Right atrium auricular region (tissue), 2 donors: ENCODE measurements at regions not wholly inside any gene's neighbourhood (a gene's known extent, or its start where the extent isn't known, plus 50 kb on each side); places are given as distances from the start of the nearest gene placed in this dataset.

Experiments
- DNase-seq: peaks from one replicate; pipeline ENCODE4 v3.0.0-alpha.2; 2019; ENCODE audit warnings: low spot score
- H3K27ac ChIP-seq, 2 donors: fragments of 200-600 bp; sonication (generic); 1 replicate in 1 of 2; 2 replicates in 1 of 2; pipeline ENCODE4 v1.5.1; 2016 to 2019
- H3K27me3 ChIP-seq, 2 donors: fragments of 200-600 bp; sonication (generic); one replicate each; pipeline versions ENCODE4 v1.5.1 to v1.6.0; 2017 to 2019
- H3K36me3 ChIP-seq: fragments of 200-600 bp; sonication (generic); one replicate; pipeline ENCODE4 v1.5.1; 2016
- H3K4me1 ChIP-seq, 2 donors: fragments of 200-600 bp; sonication (generic); one replicate each; pipeline versions ENCODE4 v1.5.1 to v1.6.0; 2017 to 2019
- H3K4me3 ChIP-seq, 2 donors: fragments of 200-600 bp; sonication (generic); 1 replicate in 1 of 2; 2 replicates in 1 of 2; pipeline ENCODE4 v1.5.1; 2017 to 2019; ENCODE audit warnings: mild to moderate bottlenecking in 1 of 2, moderate library complexity in 1 of 2
- H3K9me3 ChIP-seq, 2 donors: fragments of 200-600 bp; sonication (generic); one replicate each; pipeline ENCODE4 v1.5.1; 2019
- TF ChIP-seq, protein P1 (sequence below), 2 donors: fragments of 200-600 bp; sonication (generic); IDR thresholded peaks; one replicate each; pipeline ENCODE4 v1.5.1; 2019; ENCODE audit warnings: antibody characterized with exemption in 2 of 2

DNA sequence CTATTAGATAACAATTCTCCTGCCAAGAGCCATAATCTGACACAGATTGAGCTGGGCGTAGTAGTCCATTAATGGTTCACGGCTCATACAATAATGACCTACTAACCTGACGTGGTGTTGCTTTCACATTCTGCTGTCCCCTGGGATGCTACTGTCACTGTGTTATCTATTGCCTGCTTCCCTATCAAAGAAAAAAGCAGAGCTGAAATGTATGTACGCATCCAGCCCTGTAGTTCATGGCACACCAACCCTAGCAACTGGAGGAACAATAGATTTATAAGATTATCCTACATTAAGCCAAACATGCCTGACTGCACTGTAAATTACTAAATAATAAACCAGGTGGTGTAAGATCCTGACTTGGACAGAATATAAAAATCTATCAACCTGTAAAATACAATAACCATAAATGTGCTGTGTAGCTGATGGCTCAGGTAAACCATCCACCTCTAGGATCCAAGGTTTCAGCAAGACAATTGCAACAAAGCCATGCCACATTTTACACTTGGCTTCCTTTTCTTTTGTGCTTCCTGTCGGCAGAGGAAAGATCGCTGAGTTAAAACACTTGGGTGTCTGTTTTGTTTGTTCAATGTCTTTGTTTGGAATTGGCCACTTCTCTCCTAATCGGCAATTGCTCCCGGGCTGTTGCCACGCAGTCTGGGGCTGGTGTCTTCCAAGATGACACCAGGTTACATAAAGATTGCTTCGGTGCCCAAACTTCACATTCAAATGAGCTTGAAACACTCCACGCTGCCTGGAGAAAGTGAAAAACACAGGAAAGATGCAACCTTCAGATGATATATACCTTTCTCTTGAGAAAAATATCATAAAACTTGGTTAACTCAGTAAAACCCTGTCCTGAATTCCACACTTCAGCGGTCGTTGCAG, 143.9 kb upstream of the MGMT start:
- Histone ChIP-seq H3K27ac (no peak overlapping the region), H3K9me3 (peaks cover 0 to 21% of the 10 kb centered on the region in 2 donors), H3K4me3 (no peak overlapping the region), H3K4me1 (no peaks in the 10 kb centered on the region), H3K36me3 (no peaks in the 10 kb centered on the region), H3K27me3 (no peaks in the 10 kb centered on the region)
- no peak for DNase-seq
- TF ChIP-seq, protein P1, sequence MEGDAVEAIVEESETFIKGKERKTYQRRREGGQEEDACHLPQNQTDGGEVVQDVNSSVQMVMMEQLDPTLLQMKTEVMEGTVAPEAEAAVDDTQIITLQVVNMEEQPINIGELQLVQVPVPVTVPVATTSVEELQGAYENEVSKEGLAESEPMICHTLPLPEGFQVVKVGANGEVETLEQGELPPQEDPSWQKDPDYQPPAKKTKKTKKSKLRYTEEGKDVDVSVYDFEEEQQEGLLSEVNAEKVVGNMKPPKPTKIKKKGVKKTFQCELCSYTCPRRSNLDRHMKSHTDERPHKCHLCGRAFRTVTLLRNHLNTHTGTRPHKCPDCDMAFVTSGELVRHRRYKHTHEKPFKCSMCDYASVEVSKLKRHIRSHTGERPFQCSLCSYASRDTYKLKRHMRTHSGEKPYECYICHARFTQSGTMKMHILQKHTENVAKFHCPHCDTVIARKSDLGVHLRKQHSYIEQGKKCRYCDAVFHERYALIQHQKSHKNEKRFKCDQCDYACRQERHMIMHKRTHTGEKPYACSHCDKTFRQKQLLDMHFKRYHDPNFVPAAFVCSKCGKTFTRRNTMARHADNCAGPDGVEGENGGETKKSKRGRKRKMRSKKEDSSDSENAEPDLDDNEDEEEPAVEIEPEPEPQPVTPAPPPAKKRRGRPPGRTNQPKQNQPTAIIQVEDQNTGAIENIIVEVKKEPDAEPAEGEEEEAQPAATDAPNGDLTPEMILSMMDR (IDR thresholded peaks at IDR 0.05), result no peak

GRCh38 chr10:129323879-129324278, 143.2 kb upstream of the MGMT start:
- Histone ChIP-seq H3K36me3 (no peaks in the 10 kb centered on the region), H3K9me3 (peaks cover 0 to 16% of the 10 kb centered on the region in 2 donors), H3K27ac (no peak overlapping the region), H3K4me3 (no peak overlapping the region), H3K27me3 (no peaks in the 10 kb centered on the region), H3K4me1 (no peaks in the 10 kb centered on the region)
- TF ChIP-seq, protein P1 (IDR thresholded peaks at IDR 0.05), result no peak
- DNase-seq, result no peak

GRCh38 chr10:129325893-129326292, 141.1 kb upstream of the MGMT start:
- DNase-seq, result no peak
- TF ChIP-seq, protein P1 (IDR thresholded peaks at IDR 0.05), result no peak
- Histone ChIP-seq H3K36me3 (no peaks in the 10 kb centered on the region), H3K27ac (no peak overlapping the region), H3K4me1 (no peaks in the 10 kb centered on the region), H3K4me3 (no peak overlapping the region), H3K27me3 (no peaks in the 10 kb centered on the region), H3K9me3 (peaks cover 0 to 2% of the 10 kb centered on the region in 2 donors)

DNA sequence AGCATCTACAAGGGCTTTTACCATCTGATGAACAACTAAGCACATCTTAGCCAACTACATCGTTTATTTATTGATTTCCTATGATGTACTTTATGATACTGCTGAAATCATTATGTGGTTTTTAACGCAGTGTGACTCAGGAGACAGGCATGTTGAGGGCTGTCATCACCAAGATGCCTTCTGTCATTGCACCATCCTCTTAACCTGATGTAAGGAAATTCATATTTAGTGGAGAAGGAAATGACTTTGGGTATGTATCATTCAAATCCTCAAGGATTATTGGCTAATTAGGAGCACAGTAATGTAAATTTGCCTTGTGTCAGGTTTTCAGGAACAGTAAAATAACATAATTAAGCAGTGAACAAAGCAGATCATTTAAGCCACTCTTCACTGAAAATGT, 138.5 kb upstream of the MGMT start:
- TF ChIP-seq, protein P1 (IDR thresholded peaks at IDR 0.05), result no peak
- H3K9me3 ChIP-seq, result no peaks in the 10 kb centered on the region
- H3K36me3 ChIP-seq, result no peaks in the 10 kb centered on the region
- H3K27ac ChIP-seq, result no peak overlapping the region
- DNase-seq, result no peak
- no peaks in the 10 kb centered on the region for H3K27me3 ChIP-seq
- no peak overlapping the region for H3K4me3 ChIP-seq
- H3K4me1 ChIP-seq, result no peaks in the 10 kb centered on the region

GRCh38 chr10:129329385-129330055, 137.5 kb upstream of the MGMT start:
- Histone ChIP-seq H3K9me3 (no peaks in the 10 kb centered on the region), H3K27ac (no peak overlapping the region), H3K4me1 (no peaks in the 10 kb centered on the region), H3K4me3 (no peak overlapping the region), H3K36me3 (no peaks in the 10 kb centered on the region), H3K27me3 (no peaks in the 10 kb centered on the region)
- no peak for DNase-seq
- TF ChIP-seq, protein P1 (IDR thresholded peaks at IDR 0.05), result no peak
